Upper lobe of left lung (tissue), 6 donors: ENCODE measurements at regions not wholly inside any gene's neighbourhood (a gene's known extent, or its start where the extent isn't known, plus 50 kb on each side); places are given as distances from the start of the nearest gene placed in this dataset.
"Not testable (repeated sequence)": the region's sequence is repeated elsewhere in the genome, so short reads cannot be mapped to it uniquely, and the experiment has no call there.

ENCODE experiments used
- ATAC-seq, 2 donors: fragments of 200-7000 bp; cut with Tn5 transposase; one replicate each; pipeline ENCODE4 v1.9.1; 2022; ENCODE audit warnings: mild to moderate bottlenecking in 2 of 2, moderate library complexity in 2 of 2; ENCODE audit not compliant: low FRiP score in 2 of 2
- DNase-seq, 2 donors: peaks; one replicate each; pipeline ENCODE4 v3.0.0-alpha.2; 2019 to 2020
- H3K27ac ChIP-seq, 4 donors: fragments of 200-600 bp; sonication (generic); one replicate each; pipeline ENCODE4 v1.5.1; 2016 to 2019
- H3K27me3 ChIP-seq, 4 donors: fragments of 200-600 bp; sonication (generic); one replicate each; pipeline ENCODE4 v1.5.1; 2017 to 2019
- H3K36me3 ChIP-seq, 4 donors: fragments of 200-600 bp; sonication (generic); one replicate each; pipeline ENCODE4 v1.5.1; 2016 to 2019
- H3K4me1 ChIP-seq, 4 donors: fragments of 200-600 bp; sonication (generic); one replicate each; pipeline ENCODE4 v1.5.1; 2018 to 2019
- H3K4me3 ChIP-seq, 4 donors: fragments of 200-600 bp; sonication (generic); one replicate each; pipeline ENCODE4 v1.5.1; 2017 to 2019; ENCODE audit warnings: mild to moderate bottlenecking in 2 of 4, moderate library complexity in 1 of 4
- H3K9me3 ChIP-seq, 4 donors: fragments of 200-600 bp; sonication (generic); one replicate each; pipeline ENCODE4 v1.5.1; 2018 to 2019
- EP300 ChIP-seq, 4 donors: sonication (generic); formaldehyde crosslinking; IDR thresholded peaks; one replicate each; pipeline ENCODE4 v1.5.1; 2017; ENCODE audit warnings: antibody characterized with exemption in 4 of 4, control low read depth in 2 of 4
- POLR2A ChIP-seq, 4 donors: fragments of 450-650 bp; IDR thresholded peaks; one replicate each; pipeline ENCODE4 v1.5.1; 2016 to 2017; ENCODE audit warnings: antibody characterized with exemption in 4 of 4, mild to moderate bottlenecking in 2 of 4
- POLR2AphosphoS5 ChIP-seq, 2 donors: sonication (generic); formaldehyde crosslinking; IDR thresholded peaks; one replicate each; pipeline ENCODE4 v1.5.1; 2017; ENCODE audit warnings: antibody characterized with exemption in 2 of 2
- WGBS, 2 donors: methylation state at CpG; one replicate each; pipeline ENCODE4 v1.1.5; 2017 to 2018; 5-methylcytosine and 5-hydroxymethylcytosine counted together
- TF ChIP-seq, protein P1 (sequence below), 6 experiments: fragments of 450-650 bp in 4 of 6; fragments of 200-600 bp in 2 of 6; sonication (generic) in 2 of 6; IDR thresholded peaks; one replicate each; pipeline ENCODE4 v1.5.1; 2016 to 2019; ENCODE audit warnings: antibody characterized with exemption in 6 of 6
- donor health status: DM: no; HTN: no; CAD: no; lungs with moderate emphysema.
- donor health status: DM: no; HTN: yes; CAD: no; lungs with severe emphysema.

DNA sequence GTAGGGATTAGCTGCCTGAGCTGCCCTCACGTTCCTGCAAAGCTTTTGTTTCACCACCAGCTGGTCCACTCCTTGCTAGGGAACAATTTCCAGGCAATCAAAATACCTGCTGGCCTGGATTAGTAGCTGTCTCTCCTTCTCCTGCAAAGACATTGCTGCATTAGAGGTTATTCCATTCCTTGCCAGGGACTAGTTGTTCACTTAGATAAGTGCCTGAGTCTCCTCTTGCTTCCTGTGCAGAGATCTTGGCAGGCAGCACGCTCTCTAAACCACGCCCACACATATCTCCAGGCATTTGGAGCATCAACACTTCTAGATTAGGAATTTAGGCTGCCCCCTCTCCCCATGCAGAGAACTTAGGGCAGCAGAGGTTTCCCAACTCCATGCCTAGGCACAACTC, 150.4 kb upstream of the SMIM30 start:
- 73 to 75% methylated on average over 3 of the region's 3 CpGs for WGBS, 2 donors
- Histone ChIP-seq H3K36me3 (no peaks in the 10 kb centered on the region), H3K27ac (no peak overlapping the region), H3K4me1 (no peaks in the 10 kb centered on the region), H3K27me3 (no peaks in the 10 kb centered on the region), H3K4me3 (no peak overlapping the region), H3K9me3 (peaks cover 0 to 9% (median 2%) of the 10 kb centered on the region in 4 donors)
- TF ChIP-seq, protein P1, sequence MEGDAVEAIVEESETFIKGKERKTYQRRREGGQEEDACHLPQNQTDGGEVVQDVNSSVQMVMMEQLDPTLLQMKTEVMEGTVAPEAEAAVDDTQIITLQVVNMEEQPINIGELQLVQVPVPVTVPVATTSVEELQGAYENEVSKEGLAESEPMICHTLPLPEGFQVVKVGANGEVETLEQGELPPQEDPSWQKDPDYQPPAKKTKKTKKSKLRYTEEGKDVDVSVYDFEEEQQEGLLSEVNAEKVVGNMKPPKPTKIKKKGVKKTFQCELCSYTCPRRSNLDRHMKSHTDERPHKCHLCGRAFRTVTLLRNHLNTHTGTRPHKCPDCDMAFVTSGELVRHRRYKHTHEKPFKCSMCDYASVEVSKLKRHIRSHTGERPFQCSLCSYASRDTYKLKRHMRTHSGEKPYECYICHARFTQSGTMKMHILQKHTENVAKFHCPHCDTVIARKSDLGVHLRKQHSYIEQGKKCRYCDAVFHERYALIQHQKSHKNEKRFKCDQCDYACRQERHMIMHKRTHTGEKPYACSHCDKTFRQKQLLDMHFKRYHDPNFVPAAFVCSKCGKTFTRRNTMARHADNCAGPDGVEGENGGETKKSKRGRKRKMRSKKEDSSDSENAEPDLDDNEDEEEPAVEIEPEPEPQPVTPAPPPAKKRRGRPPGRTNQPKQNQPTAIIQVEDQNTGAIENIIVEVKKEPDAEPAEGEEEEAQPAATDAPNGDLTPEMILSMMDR (IDR thresholded peaks at IDR 0.05), result no peak
- no peak for TF ChIP-seq POLR2AphosphoS5 (IDR thresholded peaks at IDR 0.05)
- TF ChIP-seq EP300 (IDR thresholded peaks at IDR 0.05), result no peak
- no peak for TF ChIP-seq POLR2A (IDR thresholded peaks at IDR 0.05)
- ATAC-seq (no peak), DNase-seq (no peak)

DNA sequence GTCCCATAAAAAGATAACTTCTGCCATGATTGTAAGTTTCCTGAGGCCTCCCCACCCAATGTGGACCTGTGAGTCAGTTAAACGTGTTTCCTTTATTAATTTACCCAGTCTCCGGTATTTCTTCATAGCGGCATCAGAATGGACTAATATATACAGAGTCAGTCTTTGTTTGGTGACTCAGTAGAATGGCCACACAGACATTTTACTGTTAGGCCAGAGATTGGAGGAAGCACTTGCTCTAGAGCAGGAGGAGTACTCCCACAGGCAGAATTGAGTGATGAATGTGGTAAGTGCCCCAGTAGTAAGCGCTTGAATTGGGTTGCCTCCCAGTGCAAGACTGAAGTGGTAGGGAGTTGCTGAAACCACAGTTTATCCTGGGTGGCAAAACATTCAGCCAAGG, 149.5 kb upstream of the SMIM30 start:
- Histone ChIP-seq H3K27me3 (no peaks in the 10 kb centered on the region), H3K27ac (no peak overlapping the region), H3K4me1 (no peaks in the 10 kb centered on the region), H3K9me3 (peaks cover 0 to 9% (median 2%) of the 10 kb centered on the region in 4 donors), H3K36me3 (no peaks in the 10 kb centered on the region), H3K4me3 (no peak overlapping the region)
- WGBS, 2 donors, result 89 to 90% methylated on average over 4 of the region's 4 CpGs
- DNase-seq (no peak), ATAC-seq (no peak)
- no peak for TF ChIP-seq POLR2AphosphoS5 (IDR thresholded peaks at IDR 0.05)
- no peak for TF ChIP-seq EP300 (IDR thresholded peaks at IDR 0.05)
- no peak for TF ChIP-seq POLR2A (IDR thresholded peaks at IDR 0.05)
- TF ChIP-seq, protein P1 (IDR thresholded peaks at IDR 0.05), result no peak

DNA sequence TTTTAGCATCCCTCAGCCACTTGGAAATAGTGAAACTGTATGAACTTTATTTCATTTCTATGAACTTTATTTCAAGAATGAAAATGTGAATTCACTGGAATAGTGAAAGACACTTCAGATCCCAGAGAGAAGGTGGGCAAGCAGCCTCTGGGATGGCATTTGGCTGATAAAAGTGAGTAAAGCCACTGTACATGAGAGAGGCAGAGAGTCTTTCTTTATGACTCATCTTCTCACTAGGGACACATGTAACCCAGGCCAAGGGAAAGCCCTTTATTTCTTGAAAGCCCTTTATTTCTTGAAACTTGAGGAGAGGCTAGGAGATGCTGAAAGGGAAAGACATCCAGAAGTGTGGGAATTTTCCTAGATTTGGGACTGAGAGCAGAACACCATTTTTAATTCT, 148.9 kb upstream of the SMIM30 start:
- DNase-seq (no peak), ATAC-seq (peak in 1 of 2 donors; percentile 21)
- TF ChIP-seq EP300 (IDR thresholded peaks at IDR 0.05), result no peak
- H3K4me1 ChIP-seq, result no peaks in the 10 kb centered on the region
- no peaks in the 10 kb centered on the region for H3K36me3 ChIP-seq
- peaks cover 0 to 9% (median 2%) of the 10 kb centered on the region in 4 donors for H3K9me3 ChIP-seq
- H3K27me3 ChIP-seq, result no peaks in the 10 kb centered on the region
- H3K4me3 ChIP-seq, result no peak overlapping the region
- no peak overlapping the region for H3K27ac ChIP-seq

DNA sequence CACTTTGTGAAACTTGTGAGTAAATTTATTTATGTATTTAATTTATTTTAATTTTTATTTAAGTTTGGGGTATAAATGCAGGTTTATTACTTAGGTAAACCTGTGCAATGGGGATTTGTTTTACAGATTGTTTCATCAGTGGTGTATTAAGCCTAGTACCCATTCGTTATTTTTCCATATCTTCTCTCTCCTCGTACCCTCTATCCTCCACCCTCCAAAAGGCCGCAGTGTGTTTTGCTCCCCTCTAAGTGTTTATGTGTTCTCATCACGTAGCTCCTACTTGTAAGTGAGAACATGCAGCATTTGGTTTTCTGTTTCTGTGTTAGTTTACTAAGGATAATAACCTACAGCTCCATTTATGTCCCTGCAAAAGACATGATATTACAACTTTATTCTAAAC, 145.4 kb upstream of the SMIM30 start:
- no peaks in the 10 kb centered on the region for H3K36me3 ChIP-seq
- TF ChIP-seq, protein P1 (IDR thresholded peaks at IDR 0.05), result no peak
- TF ChIP-seq POLR2A (IDR thresholded peaks at IDR 0.05) (no peak), POLR2AphosphoS5 (IDR thresholded peaks at IDR 0.05) (no peak), EP300 (IDR thresholded peaks at IDR 0.05) (no peak)
- no peaks in the 10 kb centered on the region for H3K27me3 ChIP-seq
- no peak for ATAC-seq
- H3K27ac ChIP-seq, result no peak overlapping the region
- 59 to 71% methylated on average over 4 of the region's 4 CpGs for WGBS, 2 donors
- peaks cover 0 to 6% (median 0%) of the 10 kb centered on the region in 4 donors for H3K9me3 ChIP-seq
- H3K4me1 ChIP-seq, result no peaks in the 10 kb centered on the region
- H3K4me3 ChIP-seq, result no peak overlapping the region
- DNase-seq, result no peak

DNA sequence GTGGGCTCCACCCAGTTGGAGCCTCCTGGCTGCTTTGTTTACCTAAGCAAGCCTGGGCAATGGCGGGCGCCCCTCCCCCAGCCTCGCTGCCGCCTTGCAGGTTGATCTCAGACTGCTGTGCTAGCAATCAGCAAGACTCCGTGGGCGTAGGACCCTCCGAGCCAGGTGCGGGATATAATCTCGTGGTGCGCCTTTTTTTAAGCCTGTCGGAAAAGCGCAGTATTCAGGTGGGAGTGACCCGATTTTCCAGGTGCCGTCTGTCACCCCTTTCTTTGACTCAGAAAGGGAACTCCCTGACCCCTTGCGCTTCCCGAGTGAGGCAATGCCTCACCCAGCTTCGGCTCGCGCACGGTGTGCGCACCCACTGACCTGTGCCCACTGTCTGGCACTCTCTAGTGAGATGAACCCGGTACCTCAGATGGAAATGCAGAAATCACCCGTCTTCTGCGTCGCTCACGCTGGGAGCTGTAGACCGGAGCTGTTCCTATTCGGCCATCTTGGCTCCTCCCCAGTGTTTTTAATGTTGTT, 144.9 kb upstream of the SMIM30 start:
- H3K9me3 ChIP-seq, H3K27ac ChIP-seq, H3K4me1 ChIP-seq, ATAC-seq, H3K36me3 ChIP-seq, H3K27me3 ChIP-seq, H3K4me3 ChIP-seq: not testable (repeated sequence)
- peak in 1 of 2 donors; percentile 39 for DNase-seq
- 94 to 95% methylated on average over 24 to 28 of the region's 28 CpGs for WGBS, 2 donors

DNA sequence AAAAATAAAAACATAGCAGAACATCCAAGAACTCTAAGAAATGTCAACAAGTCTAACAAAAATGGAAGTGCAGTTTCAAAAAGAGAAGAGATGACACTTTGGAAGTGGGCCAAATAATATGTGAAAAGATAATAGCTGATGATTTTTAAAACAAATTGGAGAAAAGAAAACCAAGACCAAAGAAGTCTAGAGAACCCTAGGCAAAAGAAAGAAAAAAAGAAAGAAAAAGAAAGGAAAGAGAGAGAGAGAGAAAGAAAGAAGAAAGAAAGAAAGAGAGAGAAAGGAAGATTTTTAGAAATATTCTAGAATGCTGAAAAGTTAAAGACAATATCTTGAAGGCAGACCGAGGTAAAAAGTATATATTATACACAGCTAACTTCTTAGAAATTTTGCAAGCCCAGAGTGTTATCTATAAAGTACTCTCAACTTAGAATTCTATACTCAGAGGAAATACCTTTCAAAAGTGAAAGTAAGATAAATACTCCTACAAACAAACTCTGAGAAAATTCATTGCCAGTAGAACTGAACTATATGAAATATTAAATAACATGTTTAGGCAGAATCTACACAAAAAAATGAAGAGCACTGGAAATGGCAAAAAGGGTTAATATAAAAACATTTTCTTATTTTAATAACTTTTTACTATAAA, 138.7 kb upstream of the SMIM30 start:
- H3K4me1 ChIP-seq, result no peaks in the 10 kb centered on the region
- H3K9me3 ChIP-seq, result no peaks in the 10 kb centered on the region
- H3K36me3 ChIP-seq, result no peaks in the 10 kb centered on the region
- H3K27me3 ChIP-seq, result no peaks in the 10 kb centered on the region
- DNase-seq, result no peak
- no peak overlapping the region for H3K27ac ChIP-seq
- TF ChIP-seq POLR2A (IDR thresholded peaks at IDR 0.05), result no peak
- no peak for TF ChIP-seq POLR2AphosphoS5 (IDR thresholded peaks at IDR 0.05)
- TF ChIP-seq, protein P1 (IDR thresholded peaks at IDR 0.05), result no peak
- TF ChIP-seq EP300 (IDR thresholded peaks at IDR 0.05), result no peak
- 53 to 73% methylated on average over 1 of the region's 1 CpG for WGBS, 2 donors
- no peak for ATAC-seq
- H3K4me3 ChIP-seq, result no peak overlapping the region
